ENCODE measurements at regions not wholly inside any gene's neighbourhood (a gene's known extent, or its start where the extent isn't known, plus 50 kb on each side); places are given as distances from the start of the nearest gene placed in this dataset.

DNA sequence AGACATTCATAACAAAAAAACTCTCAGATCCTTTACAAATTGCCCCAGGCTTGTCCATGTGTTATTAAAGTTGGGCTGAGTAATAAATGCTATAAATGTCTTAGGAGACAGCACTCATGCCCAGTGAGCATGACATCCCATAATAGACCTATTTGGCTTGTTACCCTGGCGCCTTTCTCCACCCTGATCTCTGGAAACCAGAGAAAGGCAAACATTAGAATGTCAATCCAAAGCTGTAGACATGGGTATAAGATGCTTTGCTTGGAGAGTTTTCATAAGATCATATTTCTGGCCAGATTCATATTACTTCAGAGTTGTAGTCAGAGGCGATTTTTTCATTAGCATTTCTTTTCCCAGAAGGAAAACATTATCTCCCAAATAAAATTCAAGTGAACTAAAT is 161.3 kb upstream of the UBASH3B start:
- Histone ChIP-seq H3K27me3 (ENCODE audit: control insufficient read depth, insufficient read depth, low read length) (no peaks in the 10 kb centered on the region), H3K27ac (ENCODE audit: low read depth, low read length) (no peak overlapping the region), H3K9me3 (ENCODE audit: control insufficient read depth, insufficient read depth, low read depth, low read length) (no peaks in the 10 kb centered on the region), H3K4me3 (ENCODE audit: low read depth, low read length) (no peak overlapping the region), H3K9ac (ENCODE audit: low read length) (no peak overlapping the region), H3K4me1 (ENCODE audit: control insufficient read depth, insufficient read depth, low read length) (no peaks in the 10 kb centered on the region), H3K36me3 (ENCODE audit: control insufficient read depth, insufficient read depth, low read length) (no peaks in the 10 kb centered on the region)

DNA sequence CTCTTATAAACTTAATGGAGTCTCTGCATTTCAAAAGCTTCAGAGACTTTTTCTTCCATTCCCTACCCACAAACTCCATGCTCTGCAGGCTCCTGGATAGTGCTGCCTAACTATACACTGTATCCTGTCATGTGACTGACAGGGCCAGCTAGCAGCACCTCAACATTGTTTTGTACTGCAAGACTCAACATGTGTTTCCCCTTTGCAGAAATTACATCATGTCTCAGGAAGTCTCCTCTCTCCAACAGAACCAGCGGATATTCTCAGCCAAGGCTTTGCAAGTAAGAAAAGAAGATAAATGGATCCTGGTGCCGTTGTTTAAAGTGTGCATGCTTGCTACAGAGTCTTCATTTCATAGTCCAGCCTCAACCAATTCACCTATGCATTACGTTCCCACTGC is 164.0 kb upstream of the UBASH3B start:
- no peaks in the 10 kb centered on the region for H3K9me3 ChIP-seq (ENCODE audit: control insufficient read depth, insufficient read depth, low read depth, low read length)
- no peak overlapping the region for H3K4me3 ChIP-seq (ENCODE audit: low read depth, low read length)
- no peaks in the 10 kb centered on the region for H3K27me3 ChIP-seq (ENCODE audit: control insufficient read depth, insufficient read depth, low read length)
- no peak overlapping the region for H3K9ac ChIP-seq (ENCODE audit: low read length)
- no peak overlapping the region for H3K27ac ChIP-seq (ENCODE audit: low read depth, low read length)
- no peaks in the 10 kb centered on the region for H3K36me3 ChIP-seq (ENCODE audit: control insufficient read depth, insufficient read depth, low read length)
- peaks cover 3% of the 10 kb centered on the region; the same call in 1 of the 2 replicates for H3K4me1 ChIP-seq (ENCODE audit: control insufficient read depth, insufficient read depth, low read length)

DNA sequence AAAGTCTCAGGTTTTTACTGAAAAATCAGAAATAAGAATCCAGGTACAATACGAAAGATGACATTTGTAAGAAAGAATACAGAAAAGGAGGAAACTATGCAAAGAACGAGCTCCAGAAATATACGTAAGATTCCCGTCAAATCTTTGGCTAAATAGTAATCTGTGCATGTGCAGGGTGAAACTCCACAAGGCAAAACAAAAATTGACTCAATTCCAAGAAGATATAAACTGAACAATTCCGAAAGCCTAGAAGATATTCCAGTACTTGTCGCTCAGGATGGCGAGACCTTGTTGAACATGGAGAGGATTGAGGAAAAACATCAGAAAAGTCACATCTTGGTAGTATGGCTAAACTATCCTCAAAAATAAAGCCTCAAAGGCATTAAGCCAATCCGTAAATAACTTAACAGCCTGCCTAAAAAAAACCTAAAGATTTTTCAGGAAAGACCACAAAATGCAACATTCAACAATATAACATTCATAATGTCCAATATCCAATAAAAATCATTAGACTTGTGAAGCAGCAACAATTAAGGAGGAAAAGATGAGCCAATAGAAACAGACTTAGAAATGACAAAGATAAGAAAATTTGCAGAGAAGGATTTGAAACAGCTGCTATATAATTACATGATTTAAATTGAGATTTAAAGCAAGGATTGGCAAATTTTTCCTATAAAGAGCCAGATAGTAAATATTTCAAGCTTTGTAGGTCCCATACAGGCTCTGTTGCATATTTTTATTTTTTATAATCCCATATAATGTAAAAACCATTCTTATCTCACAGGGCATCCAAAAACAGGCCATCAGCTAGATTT is 166.4 kb upstream of the UBASH3B start:
- H3K9ac ChIP-seq (ENCODE audit: low read length) = no peak overlapping the region
- H3K4me3 ChIP-seq (ENCODE audit: low read depth, low read length) = no peak overlapping the region
- no peaks in the 10 kb centered on the region for H3K27me3 ChIP-seq (ENCODE audit: control insufficient read depth, insufficient read depth, low read length)
- H3K27ac ChIP-seq (ENCODE audit: low read depth, low read length) = no peak overlapping the region
- no peaks in the 10 kb centered on the region for H3K36me3 ChIP-seq (ENCODE audit: control insufficient read depth, insufficient read depth, low read length)
- peaks cover 3% of the 10 kb centered on the region; the same call in 1 of the 2 replicates for H3K4me1 ChIP-seq (ENCODE audit: control insufficient read depth, insufficient read depth, low read length)
- H3K9me3 ChIP-seq (ENCODE audit: control insufficient read depth, insufficient read depth, low read depth, low read length) = no peaks in the 10 kb centered on the region

DNA sequence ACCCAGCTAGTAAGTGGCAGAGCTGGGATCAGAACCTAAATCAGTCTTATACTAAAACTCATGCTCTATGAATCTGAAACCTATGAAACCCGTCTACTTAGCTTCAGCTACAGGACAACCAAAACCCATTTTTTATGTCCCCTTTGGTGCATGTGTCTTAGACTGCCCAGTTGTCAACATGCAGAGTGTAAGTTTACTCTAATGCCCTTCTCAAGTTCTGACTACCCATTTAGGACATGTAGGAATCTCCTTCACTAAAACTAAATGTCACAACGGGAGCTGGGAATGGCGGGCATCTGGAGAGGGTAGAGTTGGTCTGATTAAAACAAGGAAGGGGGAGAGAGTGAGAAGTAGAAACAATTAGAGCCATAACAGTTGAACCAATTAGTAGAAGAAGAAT is 167.9 kb upstream of the UBASH3B start:
- no peak overlapping the region for H3K27ac ChIP-seq (ENCODE audit: low read depth, low read length)
- H3K9me3 ChIP-seq (ENCODE audit: control insufficient read depth, insufficient read depth, low read depth, low read length) = 0 out of 2 replicates have a peak, but pooled peaks cover 7% of the 10 kb centered on the region
- no peaks in the 10 kb centered on the region for H3K27me3 ChIP-seq (ENCODE audit: control insufficient read depth, insufficient read depth, low read length)
- H3K9ac ChIP-seq (ENCODE audit: low read length) = no peak overlapping the region
- peaks cover 3% of the 10 kb centered on the region; the same call in 1 of the 2 replicates for H3K4me1 ChIP-seq (ENCODE audit: control insufficient read depth, insufficient read depth, low read length)
- H3K4me3 ChIP-seq (ENCODE audit: low read depth, low read length) = no peak overlapping the region
- no peaks in the 10 kb centered on the region for H3K36me3 ChIP-seq (ENCODE audit: control insufficient read depth, insufficient read depth, low read length)

DNA sequence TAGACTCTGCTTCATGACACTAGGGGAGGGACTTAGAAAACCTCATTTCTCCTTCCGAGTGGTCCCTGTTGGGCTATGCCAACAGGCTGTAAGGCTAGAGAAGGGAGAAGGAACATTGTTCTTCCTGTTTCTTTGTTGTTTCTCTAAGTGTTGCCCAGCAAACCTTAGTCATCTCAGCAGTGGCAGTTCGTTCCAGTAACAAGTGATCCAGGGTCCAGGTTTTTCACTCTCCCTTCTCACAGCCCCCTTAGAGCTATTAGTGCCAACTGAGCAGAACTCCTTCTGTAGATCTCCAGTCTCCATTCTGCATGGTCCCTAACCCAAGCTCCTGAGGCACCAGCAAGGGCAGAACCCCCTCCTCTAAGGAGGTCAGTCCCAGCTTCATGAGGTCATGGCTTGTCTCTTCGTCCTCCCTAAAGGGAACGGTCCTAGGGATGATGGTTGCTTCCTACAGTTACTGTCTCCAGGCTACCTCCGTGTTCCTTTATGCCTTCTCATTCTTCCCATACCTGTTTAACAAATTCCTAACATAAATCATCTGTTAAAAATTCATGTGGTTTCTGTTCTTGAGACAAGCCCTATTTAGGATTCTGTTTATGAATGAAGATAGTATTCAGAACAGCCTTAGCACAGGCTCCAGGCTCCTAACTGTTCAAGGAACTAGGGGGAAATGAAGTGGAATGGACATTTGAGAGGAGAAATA is 168.6 kb upstream of the UBASH3B start:
- Histone ChIP-seq H3K9me3 (ENCODE audit: control insufficient read depth, insufficient read depth, low read depth, low read length) (0 out of 2 replicates have a peak, but pooled peaks cover 7% of the 10 kb centered on the region), H3K9ac (ENCODE audit: low read length) (no peak overlapping the region), H3K4me1 (ENCODE audit: control insufficient read depth, insufficient read depth, low read length) (peaks cover 3% of the 10 kb centered on the region; the same call in 1 of the 2 replicates), H3K27me3 (ENCODE audit: control insufficient read depth, insufficient read depth, low read length) (no peaks in the 10 kb centered on the region), H3K27ac (ENCODE audit: low read depth, low read length) (no peak overlapping the region), H3K36me3 (ENCODE audit: control insufficient read depth, insufficient read depth, low read length) (no peaks in the 10 kb centered on the region), H3K4me3 (ENCODE audit: low read depth, low read length) (no peak overlapping the region)

DNA sequence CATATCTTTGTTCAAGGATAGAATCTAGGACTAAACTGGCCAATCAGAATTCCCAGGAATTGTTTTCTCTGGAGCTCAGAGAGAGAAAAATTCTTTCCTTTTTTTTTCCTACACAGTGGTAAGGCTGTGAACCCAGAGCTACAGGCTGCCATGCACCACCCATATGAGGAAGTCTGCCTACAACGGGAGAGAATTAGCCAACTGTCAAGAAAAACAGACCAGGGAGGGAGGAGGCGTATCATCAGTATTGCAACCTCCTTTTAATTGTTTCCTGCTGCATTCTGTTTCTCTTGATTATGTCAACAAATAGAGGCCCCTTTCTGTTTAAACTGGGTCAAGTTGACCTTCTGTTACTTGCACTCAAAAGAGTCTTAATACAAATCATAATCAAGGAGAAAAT is 176.5 kb upstream of the UBASH3B start:
- Histone ChIP-seq H3K9ac (ENCODE audit: low read length) (no peak overlapping the region), H3K9me3 (ENCODE audit: control insufficient read depth, insufficient read depth, low read depth, low read length) (0 out of 2 replicates have a peak, but pooled peaks cover 7% of the 10 kb centered on the region), H3K36me3 (ENCODE audit: control insufficient read depth, insufficient read depth, low read length) (no peaks in the 10 kb centered on the region), H3K4me3 (ENCODE audit: low read depth, low read length) (no peak overlapping the region), H3K27ac (ENCODE audit: low read depth, low read length) (no peak overlapping the region), H3K27me3 (ENCODE audit: control insufficient read depth, insufficient read depth, low read length) (no peaks in the 10 kb centered on the region), H3K4me1 (ENCODE audit: control insufficient read depth, insufficient read depth, low read length) (no peaks in the 10 kb centered on the region)

DNA sequence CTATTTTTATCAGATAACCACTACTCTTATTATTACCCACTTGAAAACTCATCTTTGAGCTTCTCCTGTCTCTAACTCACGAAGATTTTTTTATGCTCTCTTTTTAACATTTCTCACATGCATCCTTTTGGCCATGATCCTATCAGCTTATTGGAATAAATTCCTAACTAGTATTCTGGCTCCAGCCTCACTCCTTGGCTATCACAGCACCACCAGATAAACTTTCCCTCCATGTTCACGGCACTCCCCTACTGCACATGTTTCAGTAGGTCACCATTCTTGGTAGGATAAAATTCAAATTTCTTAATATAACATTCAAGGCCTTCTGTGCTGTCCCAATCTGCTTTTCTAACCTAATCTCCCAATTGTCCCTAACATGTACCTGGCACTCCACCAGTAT is 186.6 kb upstream of the UBASH3B start:
- H3K9ac ChIP-seq (ENCODE audit: low read length) = no peak overlapping the region
- H3K9me3 ChIP-seq (ENCODE audit: control insufficient read depth, insufficient read depth, low read depth, low read length) = no peaks in the 10 kb centered on the region; the same call in 1 of the 2 replicates
- H3K27ac ChIP-seq (ENCODE audit: low read depth, low read length) = no peak overlapping the region
- no peaks in the 10 kb centered on the region for H3K27me3 ChIP-seq (ENCODE audit: control insufficient read depth, insufficient read depth, low read length)
- no peaks in the 10 kb centered on the region for H3K36me3 ChIP-seq (ENCODE audit: control insufficient read depth, insufficient read depth, low read length)
- no peaks in the 10 kb centered on the region for H3K4me1 ChIP-seq (ENCODE audit: control insufficient read depth, insufficient read depth, low read length)
- H3K4me3 ChIP-seq (ENCODE audit: low read depth, low read length) = no peak overlapping the region

DNA sequence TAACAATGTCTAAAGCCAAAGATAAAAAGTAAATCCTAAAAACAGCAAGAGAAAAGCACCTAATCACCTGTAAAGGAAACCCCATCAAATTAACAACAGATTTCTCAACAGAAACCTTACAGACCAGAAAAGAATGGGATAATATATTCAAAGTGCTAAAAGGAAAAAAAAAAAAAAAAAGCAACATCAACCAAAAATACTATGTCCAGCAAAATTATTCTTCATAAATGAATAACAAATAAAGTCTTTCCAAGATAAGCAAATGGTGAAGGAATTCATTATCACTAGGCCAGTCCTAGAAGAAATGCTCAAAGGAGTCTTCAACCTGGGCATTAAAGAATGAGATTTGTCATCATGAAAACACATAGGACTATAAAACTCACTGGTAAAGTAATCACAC is 192.0 kb upstream of the UBASH3B start:
- no peak overlapping the region for H3K27ac ChIP-seq (ENCODE audit: low read depth, low read length)
- H3K36me3 ChIP-seq (ENCODE audit: control insufficient read depth, insufficient read depth, low read length) = no peaks in the 10 kb centered on the region
- H3K4me1 ChIP-seq (ENCODE audit: control insufficient read depth, insufficient read depth, low read length) = no peaks in the 10 kb centered on the region
- no peak overlapping the region for H3K4me3 ChIP-seq (ENCODE audit: low read depth, low read length)
- no peaks in the 10 kb centered on the region for H3K27me3 ChIP-seq (ENCODE audit: control insufficient read depth, insufficient read depth, low read length)
- H3K9ac ChIP-seq (ENCODE audit: low read length) = no peak overlapping the region
- H3K9me3 ChIP-seq (ENCODE audit: control insufficient read depth, insufficient read depth, low read depth, low read length) = peaks cover 2% of the 10 kb centered on the region; the same call in 1 of the 2 replicates

DNA sequence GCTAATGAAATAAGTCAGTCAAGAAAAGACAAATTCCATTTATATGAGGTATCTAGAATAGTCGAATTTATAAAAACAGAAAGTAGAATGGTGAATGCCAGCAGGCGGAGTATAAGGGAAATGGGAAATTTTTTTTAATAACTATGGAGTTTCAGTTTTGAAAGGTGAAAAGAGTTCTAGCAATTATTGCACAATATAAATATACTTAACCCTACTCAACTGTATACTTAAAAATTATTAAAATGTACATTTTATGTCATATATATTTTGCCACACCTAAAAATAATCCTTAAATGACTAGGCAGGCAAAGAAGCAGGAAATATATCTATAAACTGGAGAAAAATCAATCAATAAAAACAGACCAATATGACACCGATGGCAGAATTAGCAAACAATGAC is 196.5 kb upstream of the UBASH3B start:
- Histone ChIP-seq H3K27me3 (ENCODE audit: control insufficient read depth, insufficient read depth, low read length) (no peaks in the 10 kb centered on the region), H3K36me3 (ENCODE audit: control insufficient read depth, insufficient read depth, low read length) (no peaks in the 10 kb centered on the region), H3K9ac (ENCODE audit: low read length) (no peak overlapping the region), H3K27ac (ENCODE audit: low read depth, low read length) (no peak overlapping the region), H3K9me3 (ENCODE audit: control insufficient read depth, insufficient read depth, low read depth, low read length) (peaks cover 4% of the 10 kb centered on the region; the same call in 1 of the 2 replicates), H3K4me3 (ENCODE audit: low read depth, low read length) (no peak overlapping the region), H3K4me1 (ENCODE audit: control insufficient read depth, insufficient read depth, low read length) (no peaks in the 10 kb centered on the region)

DNA sequence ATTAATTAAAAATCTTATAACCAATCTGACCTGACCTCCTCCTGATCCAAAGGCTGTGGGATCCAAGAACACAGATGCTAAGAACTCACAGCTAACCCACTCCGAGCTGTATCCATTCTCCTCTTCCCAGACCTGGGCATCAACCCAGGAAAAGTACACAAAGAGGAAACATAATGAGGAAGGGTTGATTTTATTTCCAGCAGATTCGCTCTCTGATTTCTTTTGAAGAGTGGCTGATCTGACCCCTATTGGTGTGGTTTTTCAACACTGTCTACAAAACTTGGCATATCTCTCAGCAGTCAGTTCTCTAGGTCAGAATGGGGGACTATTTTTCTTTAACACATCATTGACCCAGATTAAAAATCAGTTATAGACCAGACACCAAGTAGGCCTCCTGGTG is 201.9 kb upstream of the UBASH3B start:
- H3K27me3 ChIP-seq (ENCODE audit: control insufficient read depth, insufficient read depth, low read length) = no peaks in the 10 kb centered on the region
- peaks cover 3% of the 10 kb centered on the region; the same call in 1 of the 2 replicates for H3K9me3 ChIP-seq (ENCODE audit: control insufficient read depth, insufficient read depth, low read depth, low read length)
- H3K4me1 ChIP-seq (ENCODE audit: control insufficient read depth, insufficient read depth, low read length) = no peaks in the 10 kb centered on the region
- no peak overlapping the region for H3K4me3 ChIP-seq (ENCODE audit: low read depth, low read length)
- H3K9ac ChIP-seq (ENCODE audit: low read length) = no peak overlapping the region
- no peaks in the 10 kb centered on the region for H3K36me3 ChIP-seq (ENCODE audit: control insufficient read depth, insufficient read depth, low read length)
- H3K27ac ChIP-seq (ENCODE audit: low read depth, low read length) = no peak overlapping the region

DNA sequence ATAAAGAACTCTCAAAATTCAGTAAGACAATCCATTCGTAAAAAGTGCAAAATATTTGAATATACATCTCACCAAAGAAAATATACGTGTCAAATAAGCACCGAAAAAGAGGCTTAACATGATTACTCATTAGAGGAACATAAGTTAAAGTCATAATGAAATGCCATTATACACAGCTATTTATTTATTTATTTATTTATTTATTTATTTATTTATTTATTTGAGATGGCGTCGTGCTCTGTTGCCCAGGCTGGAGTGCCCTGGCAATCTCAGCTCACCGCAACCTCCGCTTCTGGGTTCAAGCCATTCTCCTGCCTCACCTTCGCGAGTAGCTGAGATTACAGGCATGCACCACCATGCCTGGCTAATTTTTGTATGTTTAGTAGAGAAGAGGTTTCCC is 203.6 kb upstream of the UBASH3B start:
- Histone ChIP-seq H3K27ac (ENCODE audit: low read depth, low read length) (no peak overlapping the region), H3K9ac (ENCODE audit: low read length) (no peak overlapping the region), H3K4me3 (ENCODE audit: low read depth, low read length) (no peak overlapping the region), H3K9me3 (ENCODE audit: control insufficient read depth, insufficient read depth, low read depth, low read length) (no peaks in the 10 kb centered on the region), H3K4me1 (ENCODE audit: control insufficient read depth, insufficient read depth, low read length) (no peaks in the 10 kb centered on the region), H3K36me3 (ENCODE audit: control insufficient read depth, insufficient read depth, low read length) (no peaks in the 10 kb centered on the region), H3K27me3 (ENCODE audit: control insufficient read depth, insufficient read depth, low read length) (no peaks in the 10 kb centered on the region)

Measured in HUES6 (cell line).